ENCODE measurements at regions not wholly inside any gene's neighbourhood (a gene's known extent, or its start where the extent isn't known, plus 50 kb on each side); places are given as distances from the start of the nearest gene placed in this dataset.
A peak's percentile ranks its signal among the peaks of the same experiment; 100 is the strongest.

- no peak for ATAC-seq
- BruUV-seq (replicated peaks), result no TSS peak
- no peak overlapping the region for H3K4me3 ChIP-seq
- intact Hi-C loops (cut with micrococcal nuclease), result no loop called here
- TF ChIP-seq RAD21 (CRISPR knock-in tag; conservative IDR thresholded peaks at IDR 0.05 in 1 of 2, IDR thresholded peaks at IDR 0.05 in 1 of 2), result 0 out of 4 replicates have a peak, but pooled peaks of 1 of the 2 experiments have one; percentile 16
- no peak for TF ChIP-seq TCF7 (IDR thresholded peaks at IDR 0.05; ENCODE audit: borderline replicate concordance)
- no peak for TF ChIP-seq TAL1 (IDR thresholded peaks at IDR 0.05)
- TF ChIP-seq ZNF121 (CRISPR knock-in tag; conservative IDR thresholded peaks at IDR 0.05), result no peak
- TF ChIP-seq HNRNPUL1 (IDR thresholded peaks at IDR 0.05; ENCODE audit: low read length), result no peak
- TF ChIP-seq ZFP1 (CRISPR knock-in tag; IDR thresholded peaks at IDR 0.05), result no peak
- no peak for TF ChIP-seq TSC22D4 (tag; IDR thresholded peaks at IDR 0.05)
- no peaks in the 10 kb centered on the region for H3K79me2 ChIP-seq (ENCODE audit: control insufficient read depth, insufficient read depth, low read length)
- H3K9me3 ChIP-seq (replicated peaks; ENCODE audit: control insufficient read depth, insufficient read depth, low read depth, low read length), result no peaks in the 10 kb centered on the region
- H2AFZ ChIP-seq (ENCODE audit: low read depth, low read length), result no peak overlapping the region
- ChIA-PET POLR2A (no interaction called here), CTCF (ENCODE audit: low intra/inter-chr PET ratio) (interaction anchor here (0.6 kb wide), 1 partner anchor 535 kb away, joined by 5 read pairs; no protein-coding TSS in a partner anchor)
- in situ Hi-C loops (cut with MboI), result no loop called here
- no peak overlapping the region for H3K9ac ChIP-seq (ENCODE audit: insufficient read depth in 1 of 2, low read depth in 2 of 2, low read length in 2 of 2)
- H3K9me1 ChIP-seq (ENCODE audit: control insufficient read depth, insufficient read depth, low read length), result no peaks in the 10 kb centered on the region
- no peaks in the 10 kb centered on the region for H3K36me3 ChIP-seq (ENCODE audit: control insufficient read depth, insufficient read depth, low read length)
- H3K4me1 ChIP-seq (replicated peaks in 1 of 2; ENCODE audit: control insufficient read depth in 2 of 2, insufficient read depth in 2 of 2, low read length in 2 of 2), result no peaks in the 10 kb centered on the region
- H3K27ac ChIP-seq (ENCODE audit: extremely low read depth, low read depth, low read length), result no peak overlapping the region
- no peaks in the 10 kb centered on the region for H3K27me3 ChIP-seq (ENCODE audit: control insufficient read depth in 2 of 2, insufficient read depth in 2 of 2, low read length in 2 of 2)
- no peaks in the 10 kb centered on the region for H4K20me1 ChIP-seq (replicated peaks; ENCODE audit: control insufficient read depth, insufficient read depth, low read length)
- DNase-seq (ENCODE audit: extremely low read depth in 1 of 4, low spot score in 3 of 4), result no peak
- 0% methylated on average over 7 of the region's 7 CpGs for WGBS (ENCODE audit: insufficient coverage, low coverage, missing lambda C conversion rate)
- no peak for FAIRE-seq
- H3K4me2 ChIP-seq (ENCODE audit: insufficient read depth, low read length), result no peak overlapping the region
These were observed 93.0 kb upstream of the PLPPR4 start for GRCh38 chr1:99171184-99171813.

Data from K562 (cell line).